ENCODE measurements at regions not wholly inside any gene's neighbourhood (a gene's known extent, or its start where the extent isn't known, plus 50 kb on each side); places are given as distances from the start of the nearest gene placed in this dataset.
"Not testable (repeated sequence)": the region's sequence is repeated elsewhere in the genome, so short reads cannot be mapped to it uniquely, and the experiment has no call there.

GRCh38 chr2:180829836-180830235 lies 150.6 kb upstream of the UBE2E3 start:
- no peak for DNase-seq (ENCODE audit: low read depth, low spot score)

- DNase-seq (ENCODE audit: low read depth, low spot score): no peak
Observed at GRCh38 chr2:180829261-180829660, 151.1 kb upstream of the UBE2E3 start.

DNA sequence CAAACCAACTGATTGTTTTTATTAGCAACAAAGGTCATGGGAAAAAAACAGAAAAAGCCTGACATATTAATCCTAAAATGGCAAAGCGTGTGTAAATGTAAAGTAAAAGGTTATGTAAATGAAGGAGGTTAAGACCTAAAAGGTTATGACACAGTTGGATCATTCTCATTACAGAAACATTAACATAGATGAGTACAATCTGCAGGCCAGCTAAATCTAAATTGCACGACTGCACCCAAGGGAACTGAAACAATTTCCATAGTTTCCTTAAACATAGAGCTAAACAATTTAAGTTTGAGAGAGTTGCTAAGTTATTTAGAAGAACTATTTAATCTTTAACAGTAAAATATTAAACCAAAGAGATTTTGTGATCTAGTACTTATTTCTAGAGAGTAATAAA lies 151.6 kb upstream of the UBE2E3 start:
- DNase-seq (ENCODE audit: low read depth, low spot score): no peak

DNA sequence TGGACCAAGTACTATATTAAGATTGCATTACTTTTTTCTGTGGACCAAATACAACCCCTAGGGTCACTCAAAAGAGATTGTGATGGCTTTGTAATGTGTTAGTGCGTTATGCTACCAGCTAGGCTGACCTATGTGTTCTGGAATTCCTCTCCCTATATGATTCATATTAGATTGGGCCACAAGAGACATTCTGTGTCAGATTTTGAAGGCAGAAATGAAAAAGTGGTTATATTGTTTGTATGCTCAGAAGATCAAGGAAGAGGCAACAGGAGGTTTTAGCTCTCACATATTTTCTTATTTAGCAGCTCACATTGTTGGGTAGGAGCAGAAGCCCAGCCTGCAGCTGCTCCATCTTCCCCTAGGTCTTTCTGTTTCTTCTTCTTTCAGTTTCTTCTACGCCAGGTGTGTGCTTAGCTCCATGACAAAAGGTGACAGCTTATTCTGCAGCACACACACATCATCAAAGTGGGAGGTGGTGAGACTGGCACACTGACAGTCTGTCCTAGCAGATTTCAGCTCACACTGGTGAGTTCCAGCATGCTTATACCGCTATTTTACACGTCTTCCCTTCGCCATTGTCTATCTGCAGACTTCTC lies 156.8 kb upstream of the UBE2E3 start:
- peak; percentile 7 for DNase-seq (ENCODE audit: low read depth, low spot score)

DNA sequence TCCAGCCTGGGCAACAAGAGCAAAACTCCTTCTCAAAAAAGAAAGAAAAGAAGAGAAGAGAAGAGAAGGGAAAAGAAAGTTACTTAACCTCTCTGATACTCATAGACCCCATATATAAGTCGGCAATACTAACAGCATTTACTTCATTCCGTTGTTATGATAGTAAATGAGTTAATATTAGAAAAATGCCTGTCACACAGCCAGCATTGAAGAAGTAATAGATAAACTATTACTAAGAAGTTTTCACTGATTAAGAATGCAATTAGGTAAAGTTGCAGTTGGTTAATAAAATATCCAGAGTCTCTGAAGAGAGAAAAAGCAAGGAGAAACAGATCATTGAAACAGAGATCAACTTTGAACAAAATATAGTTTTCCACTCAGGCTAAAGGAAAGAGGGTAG lies 161.3 kb upstream of the UBE2E3 start:
- no peak for DNase-seq (ENCODE audit: low read depth, low spot score)

DNA sequence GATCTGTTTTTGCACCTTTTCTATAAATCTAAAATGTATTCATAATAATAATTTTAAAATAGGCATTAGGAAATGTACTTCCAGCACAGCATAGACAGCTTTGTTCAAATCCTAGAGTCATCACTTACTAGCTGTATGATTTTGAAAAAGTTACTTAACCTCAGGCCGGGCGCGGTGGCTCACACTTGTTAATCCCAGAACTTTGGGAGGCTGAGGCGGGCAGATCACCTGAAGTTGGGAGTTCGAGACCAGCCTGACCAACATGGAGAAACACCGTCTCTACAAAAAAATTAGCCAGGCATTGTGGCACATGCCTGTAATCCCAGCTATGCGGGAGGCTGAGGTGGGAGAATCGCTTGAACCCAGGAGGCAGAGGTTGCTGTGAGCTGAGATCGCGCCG lies 161.7 kb upstream of the UBE2E3 start:
- not testable (repeated sequence) for DNase-seq (ENCODE audit: low read depth, low spot score)

DNA sequence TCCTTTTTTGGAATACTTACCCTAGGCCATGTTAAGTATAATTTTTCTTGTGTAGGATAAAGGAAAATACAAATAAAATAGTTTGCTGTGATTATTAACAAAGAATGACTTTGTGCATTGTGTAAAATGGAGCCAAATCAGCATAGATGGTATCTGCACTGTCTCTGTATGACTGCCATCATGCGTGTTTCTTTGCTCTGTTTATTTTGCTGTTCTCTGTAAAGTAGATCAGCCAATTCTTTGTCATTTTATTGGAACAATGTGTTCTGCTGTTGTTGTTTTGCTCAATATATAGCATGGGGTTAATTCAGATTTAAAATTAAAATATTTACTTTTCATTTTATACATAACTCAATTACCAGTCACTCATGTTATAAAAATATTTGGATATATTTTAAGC lies 181.3 kb upstream of the UBE2E3 start:
- DNase-seq (ENCODE audit: low read depth, low spot score): no peak

GRCh38 chr2:180790891-180791290 lies 189.5 kb upstream of the UBE2E3 start:
- no peak for DNase-seq (ENCODE audit: low read depth, low spot score)

DNA sequence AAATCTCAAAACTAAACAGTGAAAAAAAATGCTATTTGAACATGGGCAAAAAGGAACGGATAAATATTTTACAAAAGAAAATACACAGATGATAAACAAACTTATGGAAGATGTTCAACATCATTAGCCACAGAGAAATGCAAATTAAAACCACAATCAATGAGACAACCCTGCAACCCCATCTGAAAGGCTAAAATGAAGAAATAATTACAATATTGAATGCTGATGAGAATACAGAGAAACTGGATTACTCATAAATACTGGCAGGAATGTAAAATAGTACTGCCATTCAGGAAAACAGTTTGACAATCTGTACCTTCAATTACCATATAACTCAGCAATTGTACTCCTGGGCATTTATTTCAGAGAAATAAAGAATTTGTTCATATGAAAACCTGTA lies 193.1 kb upstream of the UBE2E3 start:
- no peak for DNase-seq (ENCODE audit: low read depth, low spot score)

GRCh38 chr2:180781276-180781675 lies 199.1 kb upstream of the UBE2E3 start:
- no peak for DNase-seq (ENCODE audit: low read depth, low spot score)

DNA sequence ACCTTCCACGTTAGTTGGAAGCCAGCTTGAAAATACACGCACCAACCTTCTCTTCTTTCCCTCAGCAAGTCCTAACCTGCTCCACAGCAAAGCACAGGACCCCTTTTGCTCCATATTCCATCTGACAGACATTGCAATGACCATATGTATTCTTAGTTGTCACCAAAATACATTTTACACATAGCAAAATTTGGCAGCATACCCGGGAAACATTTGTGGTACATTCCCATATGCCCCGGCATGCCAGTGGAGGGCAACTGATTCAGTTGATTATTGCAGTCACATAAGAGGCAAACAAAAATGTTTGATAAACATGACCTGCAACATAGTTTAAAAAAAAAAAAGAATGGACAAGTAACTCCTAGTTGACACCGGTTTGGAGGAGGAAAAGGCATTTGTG lies 202.1 kb upstream of the UBE2E3 start:
- no peak for DNase-seq (ENCODE audit: low read depth, low spot score)

DNA sequence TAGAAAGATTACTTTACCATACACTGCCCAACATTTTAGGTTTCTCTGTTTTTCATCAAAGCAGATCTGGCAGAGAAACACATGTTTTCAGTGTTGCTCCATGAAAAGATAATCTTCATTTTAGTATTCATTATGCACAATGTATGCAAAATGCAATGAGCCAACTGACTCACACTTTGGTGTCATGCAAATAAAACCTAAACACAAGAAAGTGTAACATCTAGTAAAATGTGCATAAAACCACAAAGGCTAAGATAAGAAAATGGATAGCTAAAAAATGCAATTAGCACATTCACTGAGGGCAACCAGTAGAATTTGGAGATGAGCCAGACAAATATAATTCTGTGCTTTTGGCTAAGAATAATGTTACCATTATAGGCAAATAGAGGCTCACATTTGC lies 203.5 kb upstream of the UBE2E3 start:
- no peak for DNase-seq (ENCODE audit: low read depth, low spot score)

DNA sequence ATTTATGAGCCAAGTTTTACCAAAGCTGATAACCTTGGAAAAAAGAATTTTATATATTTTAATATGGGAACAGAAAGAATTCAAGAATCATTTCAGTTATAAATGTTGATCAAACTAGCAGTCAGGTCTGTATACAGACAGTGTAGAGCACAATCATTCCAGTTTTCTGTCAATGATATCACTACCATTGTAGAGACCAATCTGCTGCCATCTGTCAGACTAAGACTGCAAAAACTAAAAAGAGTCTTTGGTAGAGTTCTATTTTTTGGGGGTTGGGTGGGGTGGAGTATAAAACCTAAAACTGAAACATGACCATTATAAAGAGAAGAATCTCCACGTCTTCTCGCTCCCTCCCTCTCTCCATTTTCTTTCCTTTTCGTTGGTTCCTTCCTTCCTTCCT lies 204.7 kb upstream of the UBE2E3 start:
- no peak for DNase-seq (ENCODE audit: low read depth, low spot score)

GRCh38 chr2:180765316-180765715 lies 215.1 kb upstream of the UBE2E3 start:
- not testable (repeated sequence) for DNase-seq (ENCODE audit: low read depth, low spot score)

DNA sequence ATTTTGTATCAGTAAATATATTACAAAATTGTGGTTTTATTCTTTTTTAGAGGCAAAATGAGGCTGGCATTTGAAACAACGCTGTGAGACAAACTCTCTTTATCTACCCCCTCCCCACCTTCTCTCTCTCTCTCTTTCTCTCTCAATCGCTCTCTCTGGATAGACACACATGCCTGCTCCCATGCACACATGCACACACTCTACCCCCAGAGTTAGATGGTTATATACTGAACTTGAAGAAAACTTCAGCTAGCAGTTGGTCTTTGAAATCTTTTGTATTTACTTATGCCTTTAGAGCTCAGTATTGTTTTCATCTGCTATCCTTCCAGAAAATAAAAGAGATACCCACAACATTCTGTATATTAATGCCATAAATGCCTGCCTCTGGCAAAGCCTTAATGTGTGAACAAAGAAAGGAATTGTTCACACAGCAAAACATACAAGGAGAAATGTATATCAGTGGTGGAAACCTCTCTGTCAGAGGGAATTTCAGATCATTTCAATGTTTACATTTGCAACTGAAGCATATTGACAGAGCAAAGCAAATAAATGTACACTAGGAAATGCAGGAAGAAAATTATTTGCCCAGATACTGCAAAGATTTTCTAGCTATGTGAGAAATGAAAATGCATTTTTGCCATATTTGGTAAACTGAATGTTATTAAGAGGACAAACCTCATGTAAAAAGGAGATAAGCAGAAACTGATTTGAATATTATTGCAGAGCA lies 217.0 kb upstream of the UBE2E3 start:
- no peak for DNase-seq (ENCODE audit: low read depth, low spot score)

GRCh38 chr2:180761224-180761623 lies 219.2 kb upstream of the UBE2E3 start:
- DNase-seq (ENCODE audit: low read depth, low spot score): peak; percentile 46

GRCh38 chr2:180759631-180760030 lies 220.8 kb upstream of the UBE2E3 start:
- DNase-seq (ENCODE audit: low read depth, low spot score): no peak

DNA sequence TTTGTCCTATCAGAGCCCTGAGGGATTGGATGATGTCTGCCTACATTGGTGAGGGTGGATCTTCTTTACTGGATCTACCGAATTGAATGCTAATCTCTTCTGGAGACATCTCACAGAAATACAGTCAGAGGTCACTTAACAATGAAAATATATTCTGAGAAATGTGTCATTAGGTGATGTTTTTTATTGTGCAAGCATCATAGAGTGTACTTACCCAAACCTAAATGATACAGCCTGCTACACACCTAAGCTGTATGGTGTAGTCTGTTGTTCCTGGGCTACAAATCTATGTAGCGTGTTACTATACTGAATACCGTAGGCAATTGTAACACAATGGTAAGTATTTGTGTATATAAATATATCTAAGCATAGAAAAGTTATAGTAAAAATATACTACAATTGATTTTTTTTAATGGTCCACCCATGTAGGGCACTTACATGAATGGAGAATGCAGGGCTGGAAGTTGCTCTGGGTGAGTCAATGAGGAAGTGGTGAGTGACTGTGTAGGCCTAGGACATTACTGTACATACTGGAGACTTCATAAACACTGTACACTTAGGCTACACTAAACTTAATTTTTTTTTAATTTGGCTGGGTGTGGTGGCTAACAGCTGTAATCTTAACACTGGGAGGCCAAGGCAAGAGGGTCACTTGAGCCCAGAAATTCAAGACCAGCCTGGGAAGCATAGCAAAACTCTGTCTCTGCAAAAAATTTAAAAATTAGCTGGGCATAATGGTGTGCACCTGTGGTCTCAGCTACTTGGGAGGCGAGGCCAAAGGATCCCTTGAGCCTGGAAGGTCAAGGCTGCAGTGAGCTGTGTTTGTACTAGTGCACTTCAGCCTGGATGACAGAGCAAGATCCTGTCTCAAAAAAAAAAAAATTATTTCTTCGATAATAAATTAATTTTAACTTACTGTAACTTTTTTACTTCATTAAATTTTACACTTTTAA lies 226.3 kb upstream of the UBE2E3 start:
- no peak for DNase-seq (ENCODE audit: low read depth, low spot score)

GRCh38 chr2:180751306-180751920 lies 229.0 kb upstream of the UBE2E3 start:
- DNase-seq (ENCODE audit: low read depth, low spot score): no peak

DNA sequence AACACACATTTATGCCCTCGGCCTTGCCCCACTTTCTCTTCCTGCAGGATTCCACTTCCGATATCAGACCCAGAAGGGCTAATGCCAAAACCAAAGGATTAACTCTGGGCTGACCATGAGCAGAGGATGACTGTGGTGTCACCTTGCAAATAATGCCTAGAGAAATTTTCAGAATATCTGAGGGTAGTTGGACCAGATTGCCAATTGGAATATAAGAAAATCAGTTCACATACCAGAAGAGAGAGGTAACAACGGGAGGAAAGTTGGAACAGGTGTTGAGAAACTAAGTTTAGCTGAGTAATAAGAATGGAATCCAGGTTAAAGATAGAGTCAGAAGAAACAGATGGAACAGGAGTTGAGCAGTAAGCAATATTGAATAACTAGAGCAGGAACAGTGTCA lies 232.7 kb upstream of the UBE2E3 start:
- DNase-seq (ENCODE audit: low read depth, low spot score): no peak

GRCh38 chr2:180743401-180743800 lies 237.0 kb upstream of the UBE2E3 start:
- no peak for DNase-seq (ENCODE audit: low read depth, low spot score)

DNA sequence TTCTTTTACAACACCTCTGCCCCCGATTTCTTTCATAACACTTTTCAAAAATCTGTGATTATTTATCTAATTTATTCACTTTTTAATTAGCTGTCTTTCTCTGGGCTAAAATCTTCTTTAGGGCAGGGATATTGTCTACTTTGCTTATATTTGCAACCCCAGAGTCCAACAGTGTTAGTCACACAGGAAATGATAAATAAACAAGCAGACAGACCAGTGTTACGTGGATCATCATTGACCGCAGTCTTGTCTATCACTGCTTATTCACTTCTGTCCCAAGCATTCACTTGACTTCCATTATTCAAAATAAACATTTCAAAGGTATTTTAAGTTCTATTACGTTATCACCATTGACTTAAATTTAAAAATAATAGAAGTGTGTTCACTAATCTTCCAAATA lies 237.6 kb upstream of the UBE2E3 start:
- no peak for DNase-seq (ENCODE audit: low read depth, low spot score)
